HepG2 (cell line): ENCODE measurements at regions not wholly inside any gene's neighbourhood (a gene's known extent, or its start where the extent isn't known, plus 50 kb on each side); places are given as distances from the start of the nearest gene placed in this dataset.

Experiments
- AFF4 ChIP-seq: sonication (generic); formaldehyde crosslinking; IDR thresholded peaks from 2 replicates; pipeline ENCODE4 v1.4.0; 2020; ENCODE audit warnings: missing genetic modification reagents
- CHD2 ChIP-seq: IDR thresholded peaks from 2 replicates; pipeline ENCODE4 v1.6.1; 2011; ENCODE audit warnings: low read depth, low read length, improper control_type of control experiment
- EED ChIP-seq: sonication (generic); formaldehyde crosslinking; IDR thresholded peaks from 2 replicates; pipeline ENCODE4 v1.5.0; 2020; ENCODE audit warnings: mild to moderate bottlenecking, missing genetic modification reagents
- MLXIP ChIP-seq: sonication (generic); formaldehyde crosslinking; IDR thresholded peaks from 2 replicates; pipeline ENCODE4 v1.9.0; 2021; ENCODE audit warnings: missing genetic modification reagents, borderline replicate concordance
- MXD3 ChIP-seq: IDR thresholded peaks from 2 replicates; pipeline ENCODE4 v1.6.1; 2016; ENCODE audit warnings: mild to moderate bottlenecking, missing biosample characterization, missing genetic modification reagents
- PRDM10 ChIP-seq: sonication (generic); formaldehyde crosslinking; IDR thresholded peaks from 2 replicates; pipeline ENCODE4 v1.4.0; 2020; ENCODE audit warnings: low read depth, missing genetic modification reagents
- SRF ChIP-seq: IDR thresholded peaks from 2 replicates; pipeline ENCODE4 v1.6.1; 2011; ENCODE audit warnings: mild to moderate bottlenecking, low read depth, low read length, moderate library complexity
- STAT5B ChIP-seq: sonication (generic); formaldehyde crosslinking; IDR thresholded peaks from 2 replicates; pipeline ENCODE4 v1.4.0; 2020; ENCODE audit warnings: missing genetic modification reagents
- ZNF205 ChIP-seq: IDR thresholded peaks from 2 replicates; pipeline ENCODE4 v1.6.1; 2018; ENCODE audit warnings: missing biosample characterization, missing genetic modification reagents

GRCh38 chr16:54460263-54460860 is 173.8 kb upstream of the IRX3 start (continued):
- no peak for TF ChIP-seq PRDM10 (CRISPR knock-in tag)
- no peak for TF ChIP-seq EED (CRISPR knock-in tag)
- TF ChIP-seq SRF = no peak
- no peak for TF ChIP-seq ZNF205 (CRISPR knock-in tag)
- no peak for TF ChIP-seq CHD2
- no peak for TF ChIP-seq AFF4
- TF ChIP-seq STAT5B (CRISPR knock-in tag) = no peak
- no peak for TF ChIP-seq MLXIP
- TF ChIP-seq MXD3 = no peak
